H7 (cell line): ENCODE measurements at regions not wholly inside any gene's neighbourhood (a gene's known extent, or its start where the extent isn't known, plus 50 kb on each side); places are given as distances from the start of the nearest gene placed in this dataset.

ENCODE experiments used
- DNase-seq: peaks from one replicate; pipeline ENCODE4 v3.0.0; 2012
- H3K27me3 ChIP-seq: 2 replicates; pipeline ENCODE4 v1.6.0; 2011; ENCODE audit warnings: mild to moderate bottlenecking, low read length; ENCODE audit not compliant: control insufficient read depth, insufficient read depth
- H3K36me3 ChIP-seq: replicated peaks from 2 replicates; pipeline ENCODE4 v1.5.1; 2011; ENCODE audit warnings: low read length; ENCODE audit not compliant: control insufficient read depth, insufficient read depth
- H3K4me3 ChIP-seq: 2 replicates; pipeline ENCODE4 v1.5.1; 2011; ENCODE audit warnings: low read depth, mild to moderate bottlenecking, control low read depth, low read length, moderate library complexity; ENCODE audit not compliant: insufficient read depth

- no peaks in the 10 kb centered on the region for H3K36me3 ChIP-seq
- H3K27me3 ChIP-seq: no peaks in the 10 kb centered on the region
- H3K4me3 ChIP-seq: no peak overlapping the region
- no peak for DNase-seq
Observed at GRCh38 chr5:20618340-20618739, 630.3 kb upstream of the CDH18 start.

DNA sequence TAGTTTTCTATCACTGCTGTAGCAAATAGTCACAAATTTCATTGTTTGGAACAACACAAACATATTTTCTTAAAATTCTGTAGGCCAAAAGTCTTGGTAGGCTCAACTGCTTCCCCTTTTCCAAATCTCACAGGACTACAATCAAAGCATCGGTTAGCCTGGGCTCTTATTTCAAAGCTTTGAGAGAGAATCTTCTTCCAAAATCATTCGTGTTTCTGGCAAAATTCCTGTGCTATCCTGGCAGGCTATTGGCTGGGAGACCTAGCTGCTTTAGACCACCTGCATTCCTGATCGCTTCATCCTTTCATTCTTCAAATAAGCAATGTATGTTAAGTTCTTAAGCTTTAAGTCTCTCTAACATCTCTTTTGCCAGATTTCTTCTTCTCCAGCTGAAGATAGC is 629.8 kb upstream of the CDH18 start:
- DNase-seq: peak; percentile 15
- H3K27me3 ChIP-seq: no peaks in the 10 kb centered on the region
- H3K36me3 ChIP-seq: no peaks in the 10 kb centered on the region
- H3K4me3 ChIP-seq: no peak overlapping the region

GRCh38 chr5:20615888-20616563 is 628.0 kb upstream of the CDH18 start:
- Histone ChIP-seq H3K27me3 (no peaks in the 10 kb centered on the region), H3K36me3 (no peaks in the 10 kb centered on the region), H3K4me3 (no peak overlapping the region)
- DNase-seq: peak; percentile 22

DNA sequence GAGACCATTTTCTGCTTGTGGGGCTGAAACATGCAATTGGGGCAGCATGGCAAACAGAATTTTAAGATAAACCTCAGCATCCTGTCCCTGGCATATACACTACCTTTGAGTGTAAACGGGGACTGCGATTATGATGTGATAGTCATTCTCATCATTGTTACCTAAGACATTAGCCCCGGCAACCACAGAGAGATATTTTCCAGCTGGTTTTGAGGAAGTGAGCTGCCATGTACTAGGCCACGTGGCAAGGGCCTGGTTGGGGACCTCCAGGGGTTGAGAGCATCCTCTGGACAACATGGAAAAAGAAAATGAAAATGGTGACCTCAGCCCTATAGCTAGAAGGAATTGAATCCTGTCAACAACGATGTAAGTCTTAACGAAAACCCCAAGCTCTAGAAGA is 623.6 kb upstream of the CDH18 start:
- H3K27me3 ChIP-seq: no peaks in the 10 kb centered on the region
- H3K36me3 ChIP-seq: no peaks in the 10 kb centered on the region
- no peak for DNase-seq
- no peak overlapping the region for H3K4me3 ChIP-seq

- Histone ChIP-seq H3K27me3 (no peaks in the 10 kb centered on the region), H3K36me3 (no peaks in the 10 kb centered on the region), H3K4me3 (no peak overlapping the region)
- DNase-seq: no peak
Observed at GRCh38 chr5:20610681-20611080, 622.7 kb upstream of the CDH18 start.

DNA sequence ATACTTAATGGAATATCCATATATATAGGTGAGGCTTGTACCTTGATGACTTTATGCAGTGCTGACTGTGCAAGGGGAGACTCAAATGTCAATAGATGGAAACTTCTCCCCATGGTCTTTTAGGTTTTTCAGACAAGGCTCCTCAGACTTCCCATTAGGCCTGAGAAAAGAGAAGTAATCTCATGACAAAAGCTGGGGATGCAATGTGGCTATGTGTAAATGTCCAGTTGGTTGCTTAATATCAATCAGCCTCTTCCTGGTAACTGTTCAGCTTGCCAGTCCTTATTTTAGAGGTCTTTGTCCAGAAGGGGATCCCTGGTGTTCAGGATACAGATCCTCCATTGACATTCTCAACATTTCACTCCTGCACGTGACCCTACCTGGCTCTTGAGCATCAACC is 621.1 kb upstream of the CDH18 start:
- no peaks in the 10 kb centered on the region for H3K27me3 ChIP-seq
- DNase-seq: no peak
- H3K4me3 ChIP-seq: no peak overlapping the region
- H3K36me3 ChIP-seq: no peaks in the 10 kb centered on the region

GRCh38 chr5:20608567-20608966 is 620.6 kb upstream of the CDH18 start:
- no peaks in the 10 kb centered on the region for H3K27me3 ChIP-seq
- no peak overlapping the region for H3K4me3 ChIP-seq
- no peak for DNase-seq
- H3K36me3 ChIP-seq: no peaks in the 10 kb centered on the region

DNA sequence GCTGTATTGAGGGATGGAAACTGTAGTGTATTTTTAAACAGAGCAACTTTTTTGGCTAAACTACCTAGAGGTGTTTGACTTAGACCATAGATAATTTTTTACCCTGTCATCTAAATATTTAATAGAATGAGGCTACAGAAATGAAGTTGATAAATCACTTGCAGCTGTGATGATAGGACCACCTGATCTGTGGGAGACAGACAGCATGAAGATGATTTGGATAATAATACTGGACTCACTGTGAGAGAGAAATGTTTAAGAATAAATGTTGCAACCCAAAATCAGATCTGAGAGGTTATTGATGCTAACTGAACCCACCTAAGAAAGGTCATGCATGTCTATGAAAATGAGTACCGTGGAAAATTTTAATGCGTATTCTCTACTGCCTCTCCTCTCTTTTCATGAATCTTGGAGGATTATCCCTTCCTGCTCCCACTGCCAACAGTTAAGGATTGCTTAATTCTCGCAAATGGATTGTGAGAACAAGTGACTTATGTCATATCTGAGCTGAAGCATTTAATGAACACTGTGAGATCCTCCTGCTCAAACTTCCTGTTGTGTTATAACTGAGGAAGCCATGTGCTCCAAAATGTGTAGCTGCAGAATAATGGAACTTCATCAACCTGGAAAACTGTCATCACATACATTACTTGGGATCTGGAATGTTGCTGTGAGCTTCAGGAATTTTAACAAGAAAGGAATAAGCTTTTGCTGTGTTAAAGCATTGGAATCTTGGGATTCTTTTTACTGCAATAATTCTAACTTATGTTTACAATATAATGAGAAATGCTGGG is 617.9 kb upstream of the CDH18 start:
- Histone ChIP-seq H3K27me3 (no peaks in the 10 kb centered on the region), H3K36me3 (no peaks in the 10 kb centered on the region), H3K4me3 (no peak overlapping the region)
- DNase-seq: no peak

DNA sequence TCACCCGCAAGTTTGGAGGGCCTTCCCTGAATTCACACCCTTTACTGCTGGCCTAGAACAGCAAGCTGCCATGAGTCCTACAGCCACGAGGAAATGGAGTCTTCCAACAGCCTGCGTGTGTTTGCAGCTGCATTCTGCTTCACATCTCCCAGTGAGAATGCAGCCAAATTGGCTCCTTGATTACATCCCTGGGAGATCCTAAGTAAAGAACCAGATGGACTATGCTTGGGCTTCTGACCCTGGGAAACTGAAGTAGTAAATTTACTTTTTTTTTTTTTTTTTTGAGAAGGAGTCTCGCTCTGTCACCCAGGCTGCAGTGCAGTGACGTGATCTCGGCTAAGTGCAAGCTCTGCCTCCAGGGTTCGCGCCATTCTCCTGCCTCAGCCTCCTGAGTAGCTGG is 617.0 kb upstream of the CDH18 start:
- H3K36me3 ChIP-seq: no peaks in the 10 kb centered on the region
- no peaks in the 10 kb centered on the region for H3K27me3 ChIP-seq
- DNase-seq: no peak
- H3K4me3 ChIP-seq: no peak overlapping the region

GRCh38 chr5:20601678-20602100 is 613.7 kb upstream of the CDH18 start:
- peak; percentile 3 for DNase-seq
- H3K36me3 ChIP-seq: no peaks in the 10 kb centered on the region
- no peak overlapping the region for H3K4me3 ChIP-seq
- H3K27me3 ChIP-seq: no peaks in the 10 kb centered on the region

GRCh38 chr5:20590356-20590755 is 602.4 kb upstream of the CDH18 start:
- Histone ChIP-seq H3K27me3 (no peaks in the 10 kb centered on the region), H3K36me3 (no peaks in the 10 kb centered on the region), H3K4me3 (no peak overlapping the region)
- DNase-seq: no peak

- Histone ChIP-seq H3K36me3 (no peaks in the 10 kb centered on the region), H3K4me3 (no peak overlapping the region), H3K27me3 (no peaks in the 10 kb centered on the region)
- DNase-seq: peak; percentile 0
Observed at GRCh38 chr5:20575571-20575970, 587.6 kb upstream of the CDH18 start.

GRCh38 chr5:20574576-20574975 is 586.6 kb upstream of the CDH18 start:
- H3K36me3 ChIP-seq: no peaks in the 10 kb centered on the region
- H3K27me3 ChIP-seq: no peaks in the 10 kb centered on the region
- no peak for DNase-seq
- no peak overlapping the region for H3K4me3 ChIP-seq

- Histone ChIP-seq H3K36me3 (no peaks in the 10 kb centered on the region), H3K4me3 (no peak overlapping the region), H3K27me3 (no peaks in the 10 kb centered on the region)
- DNase-seq: no peak
Observed at GRCh38 chr5:20572614-20573013, 584.6 kb upstream of the CDH18 start.

DNA sequence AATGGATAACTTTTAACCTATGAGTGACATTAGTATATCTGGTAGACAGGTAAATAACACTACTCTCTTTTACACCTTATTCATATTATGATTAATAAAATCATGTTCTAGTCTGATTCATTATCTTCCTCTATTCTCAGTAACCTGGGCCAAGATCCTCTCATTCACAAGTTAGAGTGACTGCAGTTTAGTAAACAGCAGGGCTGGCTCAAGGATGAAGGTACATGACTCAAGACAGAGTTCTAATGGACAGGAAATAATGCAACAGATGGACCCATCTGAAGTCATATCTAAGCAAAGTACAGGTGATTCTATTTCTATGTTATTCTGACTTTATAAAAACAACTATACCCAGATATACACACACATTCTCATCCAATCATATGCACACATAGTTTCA is 582.5 kb upstream of the CDH18 start:
- Histone ChIP-seq H3K27me3 (no peaks in the 10 kb centered on the region), H3K4me3 (no peak overlapping the region), H3K36me3 (no peaks in the 10 kb centered on the region)
- DNase-seq: no peak
